HCT116 (cell line): ENCODE measurements at regions not wholly inside any gene's neighbourhood (a gene's known extent, or its start where the extent isn't known, plus 50 kb on each side); places are given as distances from the start of the nearest gene placed in this dataset.

Experiments
- ATF3 ChIP-seq: IDR thresholded peaks from 2 replicates; pipeline ENCODE4 v1.6.1; 2012
- CEBPB ChIP-seq: IDR thresholded peaks from 2 replicates; pipeline ENCODE4 v1.6.1; 2012; ENCODE audit warnings: low read depth
- CTCF ChIP-seq, 3 experiments: fragments of 200-600 bp in 1 of 3; sonication (generic) in 1 of 3; IDR thresholded peaks in 2 of 3; conservative IDR thresholded peaks in 1 of 3; 2 replicates each; pipeline ENCODE4 v1.5.1; 2012 to 2017; ENCODE audit warnings: low read depth in 2 of 3, low read length in 2 of 3, antibody characterized with exemption in 1 of 3, borderline replicate concordance in 1 of 3, control low read depth in 1 of 3, mild to moderate bottlenecking in 1 of 3, mixed read lengths in 1 of 3, mixed run types in 1 of 3, moderate library complexity in 1 of 3; ENCODE audit not compliant: insufficient read depth in 1 of 3
- ELF1 ChIP-seq: IDR thresholded peaks from 2 replicates; pipeline ENCODE4 v1.6.1; 2012; ENCODE audit warnings: low read depth, borderline replicate concordance
- EZH2 ChIP-seq: fragments of 200-600 bp; sonication (generic); IDR thresholded peaks from 2 replicates; pipeline ENCODE4 v1.6.1; 2017; ENCODE audit warnings: antibody characterized with exemption, mixed run types
- POLR2A ChIP-seq: IDR thresholded peaks from 2 replicates; pipeline ENCODE4 v1.7.0; 2011; ENCODE audit warnings: borderline replicate concordance; ENCODE audit not compliant: insufficient read depth, insufficient read length; ENCODE audit errors: extremely low read depth
- POLR2AphosphoS5 ChIP-seq: IDR thresholded peaks from 2 replicates; pipeline ENCODE4 v1.6.1; 2011; ENCODE audit warnings: mild to moderate bottlenecking, low read depth, low read length, moderate library complexity
- RAD21 ChIP-seq: IDR thresholded peaks from 2 replicates; pipeline ENCODE4 v1.6.1; 2012; ENCODE audit warnings: low read depth, mild to moderate bottlenecking
- REST ChIP-seq: IDR thresholded peaks from 2 replicates; pipeline ENCODE4 v1.6.1; 2012; ENCODE audit warnings: low read depth
- SP1 ChIP-seq: IDR thresholded peaks from 2 replicates; pipeline ENCODE4 v1.6.1; 2012; ENCODE audit warnings: low read depth
- YY1 ChIP-seq: IDR thresholded peaks from 2 replicates; pipeline ENCODE4 v1.6.1; 2011; ENCODE audit warnings: low read length, low read depth, moderate library complexity, mild to moderate bottlenecking; ENCODE audit not compliant: insufficient replicate concordance; ENCODE audit errors: extremely low read depth
- ZFX ChIP-seq: fragments of 450-650 bp; IDR thresholded peaks from 2 replicates; pipeline ENCODE4 v1.6.1; 2017
- ZNF274 ChIP-seq: fragments of 200-500 bp; sonication (Bioruptor generic); IDR thresholded peaks from 2 replicates; pipeline ENCODE4 v1.6.1; 2014; ENCODE audit warnings: mild to moderate bottlenecking, low read depth, low read length, inconsistent platforms

GRCh38 chr6:120903836-120904235 is 430.4 kb downstream of the TBC1D32 start:
- TF ChIP-seq EZH2 (no peak), CTCF (IDR thresholded peaks at IDR 0.05 in 2 of 3, conservative IDR thresholded peaks at IDR 0.05 in 1 of 3; ENCODE audit: borderline replicate concordance in 1 of 3, insufficient read depth in 1 of 3, low read depth in 2 of 3, low read length in 2 of 3) (no peak), POLR2A (no peak), REST (no peak), CEBPB (no peak), POLR2AphosphoS5 (no peak), ZNF274 (no peak), YY1 (no peak), RAD21 (no peak), ZFX (no peak), ELF1 (no peak), ATF3 (no peak), SP1 (no peak)
